ENCODE measurements at regions not wholly inside any gene's neighbourhood (a gene's known extent, or its start where the extent isn't known, plus 50 kb on each side); places are given as distances from the start of the nearest gene placed in this dataset.
"Not testable (repeated sequence)": the region's sequence is repeated elsewhere in the genome, so short reads cannot be mapped to it uniquely, and the experiment has no call there.

DNA sequence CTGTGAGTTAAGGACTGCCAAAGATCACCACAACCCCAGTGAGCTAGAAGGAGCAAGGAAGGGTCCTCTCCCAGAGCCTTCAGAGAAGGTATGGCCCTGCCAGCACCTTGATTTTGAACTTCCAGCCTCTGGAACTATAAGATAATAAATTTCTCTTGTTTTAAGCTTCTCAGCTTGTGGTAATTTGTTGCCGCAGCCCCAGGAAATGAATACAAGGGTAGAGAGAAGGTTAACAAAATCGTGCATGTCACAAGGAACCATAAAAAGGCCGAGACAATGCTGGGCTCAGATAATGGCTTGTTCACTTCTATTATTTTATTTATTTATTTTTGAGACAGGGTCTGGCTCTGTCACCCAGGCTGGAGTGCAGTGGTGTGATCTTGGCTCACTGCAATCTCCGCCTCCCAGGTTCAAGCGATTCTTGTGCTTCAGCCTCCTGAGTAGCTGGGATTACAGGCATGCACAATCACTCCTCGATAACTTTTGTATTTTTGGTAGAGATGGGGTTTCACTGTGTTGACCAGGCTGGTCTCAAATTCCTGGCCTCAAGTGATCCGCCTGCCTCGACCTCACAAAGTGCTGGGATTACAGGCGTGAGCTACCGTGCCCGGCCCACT, 71.5 kb downstream of the WSB1 start:
- DNase-seq = not testable (repeated sequence)

DNA sequence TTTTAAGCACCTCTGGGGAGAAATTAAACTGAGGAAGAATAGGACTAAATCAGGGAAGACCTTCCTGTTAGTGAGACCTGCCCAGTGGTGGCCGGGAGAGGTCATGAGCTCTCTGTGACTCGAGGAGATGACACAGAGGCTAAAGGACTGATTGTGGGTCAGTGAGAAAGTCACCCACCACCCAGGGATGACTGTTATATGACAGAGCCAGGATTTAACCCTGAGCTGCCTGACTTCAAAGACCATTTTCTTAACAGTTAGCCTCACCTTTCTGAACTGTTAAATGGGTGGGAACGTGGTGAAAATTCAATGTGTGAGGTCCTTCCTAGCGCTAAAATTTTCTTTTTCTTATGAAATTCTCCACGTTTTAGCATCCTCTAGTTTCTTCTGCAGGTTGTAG, 72.5 kb downstream of the WSB1 start:
- DNase-seq = no peak

DNA sequence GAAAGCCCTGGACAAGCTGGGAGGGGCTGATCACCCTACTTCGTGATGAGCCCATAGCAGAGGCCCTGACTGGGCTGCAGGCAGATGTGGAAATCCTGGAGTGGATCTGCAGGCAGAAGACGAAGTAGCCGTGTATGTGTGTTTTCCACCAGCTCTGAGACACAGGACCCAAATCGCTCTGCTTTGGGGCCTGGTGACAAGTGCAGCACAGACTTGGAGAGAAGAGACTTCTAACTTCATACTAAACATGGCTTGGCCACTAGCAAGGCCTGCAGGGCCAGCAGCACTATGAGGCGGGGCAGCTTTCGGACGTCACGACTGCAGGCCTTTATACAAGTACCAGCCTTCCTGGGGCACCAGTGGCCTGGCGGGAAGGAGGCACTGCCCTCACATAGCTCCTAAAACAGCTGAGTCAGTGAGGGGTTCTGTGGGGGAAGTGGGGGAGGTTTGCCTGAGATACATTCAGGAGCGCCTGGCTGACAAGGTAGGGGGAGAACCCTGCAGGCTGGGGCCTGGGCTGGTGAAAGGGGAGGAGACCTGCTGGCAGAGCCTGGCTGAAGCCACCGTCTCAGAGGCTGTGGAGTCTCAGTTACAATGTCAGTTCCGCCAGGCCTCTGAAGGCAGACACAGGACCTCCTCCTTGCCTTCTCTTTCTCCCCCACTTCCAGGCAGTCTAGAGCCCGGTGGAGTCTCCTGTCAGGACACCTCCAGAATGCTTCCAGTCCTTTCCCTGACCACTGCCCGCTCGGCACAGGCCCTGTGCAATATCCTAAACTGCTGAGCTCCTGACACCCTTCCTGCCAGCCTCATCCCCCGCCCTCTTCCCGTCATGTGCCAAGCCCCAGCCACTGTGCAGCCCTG, 73.4 kb downstream of the WSB1 start:
- DNase-seq = no peak

DNA sequence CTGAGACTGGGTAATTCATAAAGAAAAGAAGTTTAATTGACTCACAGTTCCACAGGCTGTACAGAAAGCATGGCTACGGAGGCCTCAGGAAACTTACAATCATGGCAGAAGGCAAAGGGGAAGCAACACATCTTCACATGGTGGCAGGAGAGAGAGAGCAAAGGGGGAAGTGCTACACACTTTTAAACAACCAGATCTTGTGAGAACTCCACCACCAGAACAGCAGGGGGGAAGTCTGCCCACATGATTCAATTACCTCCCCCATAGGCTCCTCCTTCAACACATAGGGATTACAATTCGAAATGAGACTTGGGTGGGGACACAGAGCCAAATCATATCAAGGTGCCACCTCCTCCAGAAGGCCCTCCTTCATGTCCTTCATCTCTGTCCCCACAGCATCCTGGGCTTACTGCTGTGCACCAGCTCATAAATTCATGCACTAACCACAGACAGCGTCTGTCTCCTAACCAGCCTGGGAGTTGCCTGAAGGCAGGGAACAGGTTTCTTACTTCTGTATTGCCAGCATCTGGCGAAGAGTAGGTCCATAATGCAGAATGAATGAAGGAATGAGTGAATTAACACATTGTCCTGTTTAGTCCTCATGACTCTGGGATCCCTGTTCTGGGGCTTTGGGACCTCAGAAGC, 74.4 kb downstream of the WSB1 start:
- no peak for DNase-seq

DNA sequence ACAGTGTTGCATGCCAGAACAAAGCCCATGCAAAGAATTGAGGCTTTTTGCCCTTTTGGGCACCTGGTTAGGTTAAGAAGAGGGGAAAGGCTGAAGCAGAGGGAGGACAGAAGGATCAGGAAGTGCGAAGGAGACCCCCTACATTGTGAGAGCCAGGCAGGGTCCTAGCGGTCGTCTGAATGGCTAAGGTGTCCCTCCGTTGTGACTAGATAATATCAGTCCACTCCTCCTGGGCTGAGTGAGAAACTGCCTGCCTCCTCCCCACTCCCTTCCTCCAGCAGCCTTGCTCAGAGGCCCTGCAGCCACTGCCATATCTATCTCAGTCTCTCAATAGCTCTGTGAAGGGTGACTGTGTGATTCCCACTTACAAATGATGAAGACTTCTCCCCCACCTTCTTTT, 75.1 kb downstream of the WSB1 start:
- DNase-seq = no peak

DNA sequence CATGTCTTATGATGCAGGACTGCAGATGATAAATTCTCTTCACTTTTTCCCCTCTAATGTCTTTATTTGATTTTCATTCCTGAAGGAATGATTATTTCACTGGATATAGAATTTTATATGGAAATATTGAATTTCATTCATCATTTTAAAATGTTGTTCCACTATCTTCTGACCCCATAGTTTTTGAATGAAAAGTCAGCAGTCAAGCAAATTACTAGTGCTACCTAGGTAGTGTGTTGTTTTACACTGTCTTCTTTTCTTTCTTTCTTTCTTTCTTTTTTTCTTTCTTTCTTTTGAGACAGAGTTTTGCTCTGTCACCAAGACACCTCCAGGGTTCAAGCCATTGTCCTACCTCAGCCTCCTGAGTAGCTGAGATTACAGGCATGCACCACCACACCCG, 76.9 kb downstream of the WSB1 start:
- no peak for DNase-seq

DNA sequence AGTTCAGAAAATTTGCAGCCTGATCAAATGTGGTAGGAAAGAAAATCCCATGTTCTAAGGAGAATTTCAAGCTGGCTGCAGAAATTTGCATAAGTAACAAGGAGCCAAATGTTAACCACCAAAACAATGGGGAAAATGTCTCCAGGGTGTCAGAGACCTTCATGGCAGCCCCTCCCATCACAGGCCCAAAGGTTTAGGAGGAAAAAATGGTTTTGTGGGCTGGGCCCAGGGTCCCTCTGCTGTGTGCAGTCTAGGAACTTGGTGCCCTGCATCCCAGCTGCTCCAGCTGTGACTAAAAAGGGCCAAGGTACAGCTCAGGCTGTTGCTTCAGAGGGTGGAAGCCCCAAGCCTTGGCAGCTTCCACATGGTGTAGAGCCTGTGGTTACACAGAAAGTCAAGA, 79.8 kb downstream of the WSB1 start:
- DNase-seq = not testable (repeated sequence)

DNA sequence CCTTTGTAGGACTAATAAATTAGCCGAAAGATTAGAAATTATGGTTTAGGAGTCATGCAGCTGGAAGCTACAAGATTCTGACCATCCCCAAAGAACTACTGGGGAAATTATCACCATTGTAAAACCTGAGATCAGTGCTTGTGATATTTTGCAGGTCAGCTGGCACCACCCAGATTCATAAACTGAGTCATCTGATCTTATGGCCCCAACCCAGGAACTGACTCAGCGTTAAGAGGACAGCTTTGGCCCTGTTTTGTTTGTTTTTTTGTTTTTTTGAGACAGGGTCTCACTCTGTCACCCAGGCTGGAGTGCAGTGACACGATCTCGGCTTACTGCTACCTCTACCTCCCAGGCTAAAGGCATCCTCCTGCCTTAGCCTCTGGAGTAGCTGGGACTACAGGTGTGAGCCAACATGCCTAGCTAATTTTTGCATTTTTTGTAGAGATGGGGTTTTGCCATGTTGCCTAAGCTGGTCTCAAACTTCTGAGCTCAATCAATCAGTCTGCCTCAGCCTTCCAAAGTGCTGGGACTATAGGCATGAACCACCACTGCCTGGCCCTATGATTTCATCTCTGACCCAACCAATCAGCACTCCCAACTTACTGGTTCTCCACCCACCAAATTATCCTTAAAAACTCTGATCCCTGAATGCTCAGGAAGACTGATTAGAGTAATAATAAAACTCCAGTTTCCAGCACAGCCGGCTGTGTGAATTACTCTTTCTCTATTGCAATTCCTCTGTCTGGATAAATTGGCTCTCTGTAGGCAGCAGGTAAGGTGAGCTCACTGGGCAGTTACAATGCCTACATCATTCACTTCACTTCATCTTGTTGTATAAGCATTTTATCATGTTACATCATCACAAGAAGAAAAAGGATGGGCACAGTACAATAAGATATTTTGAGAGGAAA, 79.4 kb upstream of the KSR1 start:
- DNase-seq = no peak

DNA sequence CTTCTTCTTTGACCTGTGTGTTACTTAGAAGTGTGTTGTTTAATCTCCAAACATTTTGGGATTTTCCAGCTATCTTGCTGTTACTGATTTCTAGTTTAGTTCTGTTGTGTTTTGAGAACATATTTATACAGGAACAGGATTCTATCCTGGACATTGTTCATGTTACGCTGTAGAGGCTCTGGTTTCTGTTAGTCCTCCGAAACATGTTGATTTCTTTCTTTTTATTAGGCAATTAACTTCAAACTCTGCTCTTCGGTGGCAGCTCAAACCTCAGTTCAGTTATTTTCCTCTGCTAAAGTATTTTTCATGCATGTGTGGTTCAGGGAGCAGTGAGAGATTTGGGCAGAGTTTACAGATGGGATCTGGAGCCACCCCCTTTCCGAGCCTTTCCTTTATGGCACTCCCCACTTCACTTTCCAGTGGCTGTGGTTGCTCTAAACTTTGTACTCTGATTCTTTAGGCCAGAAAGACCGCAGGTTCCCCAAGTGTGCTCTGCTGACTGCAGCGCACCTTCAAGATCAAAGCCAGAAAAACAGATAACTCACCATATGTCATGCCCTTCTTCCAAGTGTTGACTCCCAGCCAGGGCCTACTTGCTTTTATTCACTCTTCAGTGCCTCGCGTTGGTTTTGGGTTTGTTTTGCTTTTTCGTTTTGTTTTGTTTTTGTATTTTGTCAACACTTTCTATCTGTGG, 77.6 kb upstream of the KSR1 start:
- no peak for DNase-seq

DNA sequence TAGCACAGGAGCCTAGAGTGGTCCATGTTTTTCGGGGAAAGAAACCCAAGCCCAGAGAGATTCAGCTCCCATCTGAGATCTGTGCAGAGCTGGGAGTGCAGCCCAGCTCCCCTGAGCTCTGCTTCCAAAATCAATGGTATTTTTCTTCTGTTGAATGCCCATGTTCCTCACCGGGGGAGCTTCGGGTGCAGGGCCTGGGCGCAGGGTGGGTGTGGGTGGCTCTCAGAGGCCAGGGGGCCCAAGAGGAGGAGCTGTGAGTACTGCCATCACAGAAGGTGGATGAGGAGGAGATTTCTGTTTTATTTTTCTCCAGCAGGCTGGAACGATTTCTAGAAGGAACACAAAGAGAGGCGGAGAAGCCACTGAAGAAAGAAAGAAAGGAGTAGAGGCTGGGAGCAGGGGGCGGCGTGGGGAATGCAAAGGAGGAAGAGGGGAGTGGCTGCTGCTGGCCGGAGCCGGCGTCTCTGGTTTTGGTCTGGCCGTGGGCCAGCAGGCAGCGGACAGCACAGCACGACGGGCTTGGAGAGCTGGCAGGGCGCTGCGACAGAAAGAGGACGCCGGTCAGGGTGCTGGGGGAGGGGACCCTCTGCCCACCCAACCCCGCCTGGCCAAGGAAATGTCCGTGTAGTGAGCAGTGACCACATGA, 76.2 kb upstream of the KSR1 start:
- DNase-seq = no peak

DNA sequence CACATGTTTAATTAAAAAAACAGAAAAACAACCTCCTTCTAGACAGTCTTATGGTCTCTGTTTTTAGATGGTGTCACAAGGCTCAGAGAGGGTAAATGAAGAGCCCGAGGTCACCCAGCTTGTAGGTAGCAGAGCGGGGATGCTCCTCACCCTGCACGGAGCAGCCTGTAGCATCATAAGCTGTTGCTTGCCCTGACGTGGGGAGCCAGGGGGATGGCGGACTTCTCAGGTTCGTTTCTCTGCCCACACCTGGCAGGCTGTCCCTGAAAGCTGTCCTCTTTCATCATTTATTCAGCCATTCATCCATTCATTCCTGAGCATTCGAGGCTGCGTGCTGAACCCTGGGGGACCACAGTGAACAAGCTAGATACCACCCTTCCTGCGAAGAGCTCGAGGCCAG, 75.7 kb upstream of the KSR1 start:
- DNase-seq = no peak

DNA sequence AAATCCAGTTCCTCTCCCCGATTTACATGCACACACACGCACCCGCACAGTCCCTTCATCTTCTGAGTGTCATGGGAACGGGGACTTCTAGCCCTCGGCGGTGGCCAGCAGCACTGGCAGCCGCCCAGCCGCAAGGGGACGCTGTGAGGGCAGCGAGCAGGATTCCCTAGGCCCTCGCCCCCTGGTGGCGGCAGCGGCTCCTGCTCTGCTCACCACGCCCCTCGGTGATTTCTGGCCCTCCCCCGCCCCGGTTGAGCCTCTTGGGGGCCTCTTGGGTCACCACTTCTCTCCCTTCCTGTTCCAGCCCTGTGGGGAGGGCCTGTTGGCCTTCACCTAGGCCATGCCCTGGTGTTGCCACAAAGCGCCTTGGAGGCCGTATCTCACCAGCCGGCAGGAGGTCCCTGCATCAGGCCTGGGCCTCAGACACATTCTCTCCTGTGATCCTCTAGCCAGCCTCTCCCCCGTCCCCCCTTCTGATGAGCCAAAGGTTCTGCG, 75.2 kb upstream of the KSR1 start:
- DNase-seq = peak; percentile 92

DNA sequence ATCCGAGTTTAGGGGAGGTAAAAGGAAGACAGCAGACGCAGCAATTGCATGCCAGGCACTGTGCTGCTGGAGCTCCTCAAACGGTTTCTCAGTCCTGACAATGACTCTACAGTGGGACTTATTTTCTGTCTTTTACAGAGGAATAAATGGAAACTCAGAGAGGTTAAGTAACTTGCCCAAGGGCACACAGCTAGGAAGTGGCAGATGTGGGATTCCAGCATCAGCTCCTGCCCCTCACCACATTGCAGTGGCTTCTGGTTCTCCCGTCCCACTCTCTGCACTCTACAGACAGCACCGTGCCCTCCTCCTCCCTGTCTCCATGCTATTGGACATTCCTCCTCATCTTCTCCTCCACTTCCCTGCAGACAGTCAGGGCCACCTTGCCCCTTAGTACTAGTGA, 74.2 kb upstream of the KSR1 start:
- no peak for DNase-seq

DNA sequence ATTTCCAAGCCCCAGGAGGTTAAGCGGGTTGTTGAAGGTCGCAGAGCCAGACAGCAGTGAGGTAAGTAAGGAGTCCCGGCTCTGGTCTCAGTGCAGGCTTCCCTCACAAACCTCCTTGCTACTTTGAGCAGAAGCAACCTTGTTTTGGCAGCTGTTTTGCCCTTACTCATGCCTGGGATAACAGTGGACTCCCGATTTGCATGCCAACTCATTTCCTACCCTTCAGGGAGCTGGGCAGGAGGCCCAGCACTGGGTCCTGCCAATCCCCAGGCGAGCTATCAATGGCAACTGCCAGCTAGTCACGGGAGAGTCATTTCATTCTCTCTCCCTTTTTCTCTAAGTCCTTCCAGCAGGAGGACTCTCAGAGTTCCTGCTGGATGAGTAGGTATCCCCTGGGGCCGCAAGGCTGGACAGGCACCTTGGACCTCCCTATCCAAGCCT, 72.0 kb upstream of the KSR1 start:
- DNase-seq = no peak

DNA sequence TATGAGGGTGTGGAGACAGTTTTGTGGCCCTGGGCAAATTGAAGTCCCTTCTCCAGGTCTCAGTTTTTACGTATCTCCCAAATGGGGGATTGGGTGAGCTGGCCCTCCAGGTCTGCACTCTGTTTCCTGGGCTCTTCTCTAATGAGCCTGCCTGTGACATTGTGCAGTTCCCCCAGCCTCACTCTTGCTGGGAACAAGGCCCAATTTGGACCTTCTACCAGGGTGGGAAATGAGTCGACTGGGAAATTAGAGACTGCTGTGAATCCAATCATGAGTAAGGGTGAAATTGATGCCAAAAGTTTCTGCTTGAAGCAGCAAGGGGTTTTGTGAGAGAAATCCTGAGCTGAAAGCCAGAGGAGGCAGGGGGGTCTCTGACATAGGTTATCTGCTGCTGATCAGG, 71.5 kb upstream of the KSR1 start:
- DNase-seq = no peak

DNA sequence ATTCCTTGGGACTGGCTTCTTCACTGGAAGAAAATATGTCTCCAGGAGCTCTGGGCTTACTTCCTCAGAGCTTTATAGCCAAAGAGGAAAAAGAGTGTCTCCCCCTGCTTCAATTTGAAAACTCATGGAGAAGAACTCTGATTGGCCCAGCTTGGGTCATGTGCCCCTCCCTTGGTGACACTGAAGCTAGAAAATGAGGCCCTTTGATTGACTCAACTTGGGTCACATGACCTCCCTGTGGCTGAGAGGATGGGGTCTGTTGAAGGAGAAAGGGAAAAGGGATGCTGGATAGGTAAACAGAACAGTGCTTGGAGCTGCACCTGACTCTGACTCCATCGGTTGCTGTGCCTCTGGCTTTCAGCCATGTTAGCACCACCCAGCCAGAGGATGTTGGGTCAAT, 70.6 kb upstream of the KSR1 start:
- DNase-seq = no peak

DNA sequence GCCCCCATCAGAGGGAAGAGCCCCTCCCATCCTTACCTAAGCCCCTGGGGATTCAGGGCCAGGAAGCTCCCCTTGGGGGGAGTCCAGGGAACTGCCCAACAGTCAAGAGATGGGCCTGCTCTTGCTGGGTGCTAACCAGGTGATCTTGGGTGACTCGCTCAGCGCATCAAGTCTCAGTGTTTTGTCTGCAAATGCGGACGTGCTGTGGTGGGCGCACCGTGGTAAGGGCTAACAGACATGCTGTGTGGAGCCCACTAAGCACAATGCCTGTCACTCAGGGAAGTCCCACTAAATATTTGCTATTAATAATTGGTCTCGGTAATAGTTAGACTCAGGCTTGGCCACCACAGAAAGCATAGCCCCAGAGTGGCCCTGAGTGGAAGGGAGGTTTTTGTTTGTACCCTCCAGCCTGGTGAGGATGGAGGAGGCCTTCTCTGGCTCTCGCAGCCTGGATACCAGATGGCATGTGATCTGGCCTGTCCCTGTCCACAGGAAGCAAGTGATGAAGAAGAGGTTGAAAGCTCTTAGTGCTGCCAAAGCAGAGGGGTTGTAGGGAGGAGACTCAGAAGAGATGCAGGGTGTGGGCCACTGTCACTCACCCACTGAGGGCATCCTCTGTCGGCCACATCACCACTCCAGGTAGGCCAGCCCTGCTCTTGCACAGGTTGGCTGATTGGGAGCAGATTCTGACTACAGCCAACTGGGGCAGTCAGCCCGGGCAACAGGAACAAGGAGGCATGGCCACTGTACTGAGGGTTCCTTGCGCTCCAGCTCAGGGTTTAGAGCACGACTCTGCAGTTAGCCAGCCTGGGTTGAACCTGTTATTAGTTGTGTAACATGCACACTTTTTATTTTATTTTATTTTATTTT, 69.8 kb upstream of the KSR1 start:
- no peak for DNase-seq

DNA sequence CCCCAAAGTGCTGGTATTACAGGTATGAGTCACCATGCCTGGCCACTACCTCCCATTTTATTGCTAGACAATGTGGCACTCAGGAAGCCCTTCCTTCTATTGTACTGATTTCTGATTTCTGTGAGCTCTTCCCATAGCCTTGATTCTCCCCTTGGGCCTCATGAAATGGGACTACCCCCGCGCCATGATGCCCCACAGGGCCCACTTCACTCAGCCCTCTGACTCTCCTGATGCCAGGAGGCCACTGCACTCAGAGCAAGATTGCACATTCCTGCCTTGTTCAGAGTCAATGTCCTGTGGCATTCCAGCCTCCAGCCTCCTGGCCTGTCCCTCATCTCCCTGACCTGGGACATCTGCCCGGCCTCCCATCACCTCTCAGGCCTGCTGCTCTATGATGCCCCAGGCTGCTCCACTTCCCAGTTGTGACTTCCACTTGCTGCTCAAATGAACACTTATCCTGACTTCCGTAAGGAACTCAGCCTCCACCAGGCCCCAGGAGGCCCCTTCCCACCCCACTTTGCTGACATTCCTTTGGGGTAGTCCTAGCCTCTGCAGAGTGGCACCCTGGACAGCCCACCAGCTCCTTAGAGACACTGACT, 66.6 kb upstream of the KSR1 start:
- no peak for DNase-seq

DNA sequence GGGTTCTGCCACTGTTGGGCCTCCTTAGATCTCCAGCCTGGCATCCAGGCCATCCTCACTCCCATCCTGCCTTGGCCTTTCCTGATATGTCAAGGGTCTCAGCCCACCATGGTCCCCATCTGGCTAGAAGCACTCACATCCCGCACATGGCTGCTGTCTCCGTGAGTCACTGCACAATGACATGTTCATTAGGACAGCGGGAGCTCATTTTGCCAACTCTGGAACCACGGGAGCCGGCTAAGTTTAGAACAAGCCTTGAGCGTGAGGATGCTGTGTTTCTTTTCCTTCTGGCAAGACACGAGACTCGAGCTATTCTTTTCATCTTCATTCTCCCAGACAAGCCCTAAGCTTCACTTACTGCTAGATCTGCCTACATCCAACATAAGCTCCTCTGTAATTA, 65.7 kb upstream of the KSR1 start:
- DNase-seq = no peak

DNA sequence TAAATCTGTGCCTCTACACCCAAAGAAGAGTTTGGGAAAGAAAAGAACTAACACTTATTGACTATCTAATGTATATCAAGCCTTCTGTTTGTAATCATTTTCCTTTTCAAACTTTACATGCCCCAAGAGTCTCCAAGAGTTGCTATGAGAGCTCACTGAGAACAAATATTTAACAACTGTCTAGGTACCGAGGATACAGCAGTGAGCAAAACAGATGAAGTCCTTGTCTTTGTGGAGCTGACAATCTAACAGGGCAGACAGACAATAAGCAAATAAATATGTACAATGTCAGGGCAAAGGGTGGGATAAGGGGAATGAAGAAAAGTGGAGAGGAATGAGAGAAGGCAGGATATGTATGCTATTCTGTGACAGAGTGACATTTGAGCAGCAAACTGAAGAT, 64.8 kb upstream of the KSR1 start:
- no peak for DNase-seq

All from activated CD4-positive, alpha-beta T cell treated with anti-CD3 and anti-CD28 coated beads for 48 hours (primary cell).